K562 (cell line): ENCODE measurements at regions not wholly inside any gene's neighbourhood (a gene's known extent, or its start where the extent isn't known, plus 50 kb on each side); places are given as distances from the start of the nearest gene placed in this dataset.

Experiments
- ATAC-seq: fragments of 200-7000 bp; cut with Tn5 transposase; 3 replicates; pipeline ENCODE4 v1.9.1; 2020; ENCODE audit warnings: moderate library complexity
- BruUV-seq: library from RNA; stranded (reverse); fragments of 400-500 nt; replicated peaks from 2 replicates; lab custom pipeline; 2021; lab: Mats Ljungman, UMichigan
- CTCF ChIA-PET: fragments of 300-600 bp; formaldehyde crosslinking; extraction: SDS; loops from one replicate; lab custom pipeline; 2021; ENCODE audit warnings: low intra/inter-chr PET ratio; lab: Yijun Ruan, JAX
- POLR2A ChIA-PET: fragments of 300-600, 350-650 bp; sonication (Branson Sonifier 250); formaldehyde crosslinking; extraction: SDS; loops from one replicate; lab custom pipeline; 2021; ENCODE audit warnings: antibody characterized with exemption, inconsistent platforms; lab: Yijun Ruan, JAX
- DNase-seq, 4 experiments: peaks; one replicate each; pipeline versions ENCODE4 v3.0.0 to v3.0.0-alpha.2; 2011 to 2018; ENCODE audit warnings: low spot score in 3 of 4, mixed read lengths in 3 of 4; ENCODE audit errors: extremely low read depth in 1 of 4
- FAIRE-seq: peaks from 2 replicates; lab custom pipeline; 2011; peaks lifted over from hg19 to GRCh38; lab: Jason Lieb, UNC
- H2AFZ ChIP-seq: 2 replicates; pipeline ENCODE4 v1.6.0; 2011; ENCODE audit warnings: low read depth, low read length, control low read depth, inconsistent platforms
- H3K27ac ChIP-seq: fragments of 200-600 bp; 3 replicates; pipeline ENCODE4 v1.8.0; 2011; ENCODE audit warnings: low read depth, mild to moderate bottlenecking, control low read depth, inconsistent platforms, low read length, moderate library complexity, mixed read lengths; ENCODE audit errors: extremely low read depth
- H3K27me3 ChIP-seq, 2 experiments: fragments of 300-600 bp in 1 of 2; 2 replicates in 1 of 2; 3 replicates in 1 of 2; pipeline versions ENCODE4 v1.6.0 to v1.8.0; 2011; ENCODE audit warnings: inconsistent platforms in 2 of 2, low read length in 2 of 2, mild to moderate bottlenecking in 1 of 2, mixed read lengths in 1 of 2, moderate library complexity in 1 of 2; ENCODE audit not compliant: control insufficient read depth in 2 of 2, insufficient read depth in 2 of 2
- H3K36me3 ChIP-seq: fragments of 300-600 bp; 3 replicates; pipeline ENCODE4 v1.8.0; 2011; ENCODE audit warnings: mild to moderate bottlenecking, low read length, inconsistent platforms; ENCODE audit not compliant: control insufficient read depth, insufficient read depth
- H3K4me1 ChIP-seq, 2 experiments: fragments of 200-600 bp in 1 of 2; replicated peaks in 1 of 2; 2 replicates in 1 of 2; 3 replicates in 1 of 2; pipeline versions ENCODE4 v1.5.1 to v1.8.0; 2011; ENCODE audit warnings: inconsistent platforms in 2 of 2, low read length in 2 of 2, mild to moderate bottlenecking in 1 of 2, mixed read lengths in 1 of 2, moderate library complexity in 1 of 2; ENCODE audit not compliant: control insufficient read depth in 2 of 2, insufficient read depth in 2 of 2
- H3K4me2 ChIP-seq: 2 replicates; pipeline ENCODE4 v1.6.1; 2011; ENCODE audit warnings: low read length, control low read depth, inconsistent platforms, mixed read lengths; ENCODE audit not compliant: insufficient read depth
- H3K4me3 ChIP-seq: fragments of 200-600 bp; sonication (generic), shearing (Covaris generic); 2 replicates; pipeline ENCODE4 v1.5.1; 2016; ENCODE audit warnings: control low read depth, inconsistent platforms
- H3K79me2 ChIP-seq: fragments of 200-600 bp; 3 replicates; pipeline ENCODE4 v1.8.0; 2011; ENCODE audit warnings: low read length, inconsistent platforms; ENCODE audit not compliant: control insufficient read depth, insufficient read depth
- H3K9ac ChIP-seq, 2 experiments: 2 replicates each; pipeline versions ENCODE4 v1.6.0 to v1.6.1; 2011; ENCODE audit warnings: low read depth in 2 of 2, low read length in 2 of 2, control low read depth in 1 of 2, inconsistent platforms in 1 of 2, mild to moderate bottlenecking in 1 of 2, mixed read lengths in 1 of 2; ENCODE audit not compliant: insufficient read depth in 1 of 2
- H3K9me1 ChIP-seq: one replicate; pipeline ENCODE4 v1.6.0; 2011; ENCODE audit warnings: inconsistent platforms, mild to moderate bottlenecking, low read length, moderate library complexity; ENCODE audit not compliant: control insufficient read depth, insufficient read depth
- H3K9me3 ChIP-seq: replicated peaks from 2 replicates; pipeline ENCODE4 v1.5.1; 2011; ENCODE audit warnings: low read depth, low read length, inconsistent platforms; ENCODE audit not compliant: control insufficient read depth, insufficient read depth
- H4K20me1 ChIP-seq: replicated peaks from 2 replicates; pipeline ENCODE4 v1.6.1; 2011; ENCODE audit warnings: low read length, inconsistent platforms, mixed read lengths; ENCODE audit not compliant: control insufficient read depth, insufficient read depth
- ATF7 ChIP-seq: fragments of 450-650 bp; IDR thresholded peaks from 2 replicates; pipeline ENCODE4 v1.7.1; 2014; ENCODE audit warnings: mild to moderate bottlenecking, moderate library complexity
- CCAR2 ChIP-seq: fragments of 200-400 bp; formaldehyde crosslinking; IDR thresholded peaks from 2 replicates; pipeline ENCODE4 v1.6.1; 2017; ENCODE audit warnings: mild to moderate bottlenecking, low read depth, low read length
- CREB1 ChIP-seq, 2 experiments: sonication (generic) in 1 of 2; formaldehyde crosslinking in 1 of 2; IDR thresholded peaks; 2 replicates each; pipeline versions ENCODE4 v1.6.1 to v1.8.0; 2012 to 2022; ENCODE audit warnings: inconsistent platforms in 1 of 2, mild to moderate bottlenecking in 1 of 2, missing genetic modification reagents in 1 of 2, moderate library complexity in 1 of 2
- MBD2 ChIP-seq: sonication (generic); IDR thresholded peaks from 2 replicates; pipeline ENCODE4 v1.6.1; 2016; ENCODE audit warnings: low read depth, borderline replicate concordance
- NRF1 ChIP-seq, 2 experiments: fragments of 450-650 bp; IDR thresholded peaks in 1 of 2; conservative IDR thresholded peaks in 1 of 2; 2 replicates each; pipeline ENCODE4 v1.6.1; 2014; ENCODE audit warnings: mild to moderate bottlenecking in 2 of 2
- PURB ChIP-seq: sonication (generic); formaldehyde crosslinking; IDR thresholded peaks from 2 replicates; pipeline ENCODE4 v1.9.0; 2021; ENCODE audit warnings: low read depth, mild to moderate bottlenecking, missing genetic modification reagents
- RNF2 ChIP-seq: sonication (generic); IDR thresholded peaks from 2 replicates; pipeline ENCODE4 v1.6.1; 2016
- SIRT6 ChIP-seq: IDR thresholded peaks from one replicate; pipeline ENCODE4 v1.6.1; 2012; ENCODE audit warnings: low read depth, mild to moderate bottlenecking, control low read depth, inconsistent platforms, low read length, moderate library complexity
- SREBF1 ChIP-seq: fragments of 150-350 bp; IDR thresholded peaks from 2 replicates; pipeline ENCODE4 v1.6.1; 2014; ENCODE audit warnings: antibody characterized with exemption, low read depth, low read length, borderline replicate concordance
- ZBED1 ChIP-seq: IDR thresholded peaks from 2 replicates; pipeline ENCODE4 v1.6.1; 2014
- ZBTB26 ChIP-seq: fragments of 450-650 bp; formaldehyde crosslinking; IDR thresholded peaks from 2 replicates; pipeline ENCODE4 v1.4.0; 2022; ENCODE audit warnings: missing genetic modification characterization
- ZBTB7A ChIP-seq: IDR thresholded peaks from 2 replicates; pipeline ENCODE4 v1.6.1; 2011; ENCODE audit warnings: low read depth, mild to moderate bottlenecking, low read length, moderate library complexity, borderline replicate concordance; ENCODE audit not compliant: control insufficient read depth
- ZBTB8A ChIP-seq: fragments of 450-650 bp; IDR thresholded peaks from 2 replicates; pipeline ENCODE4 v1.6.1; 2018; ENCODE audit warnings: mild to moderate bottlenecking, moderate library complexity; ENCODE audit not compliant: partially characterized antibody
- WGBS: fragments of 100-300 bp; shearing (Covaris generic); methylation state at CpG from one replicate; pipeline ENCODE4 v1.1.6; 2016; ENCODE audit warnings: low coverage, mixed read lengths; ENCODE audit not compliant: insufficient coverage; ENCODE audit errors: missing lambda C conversion rate; 5-methylcytosine and 5-hydroxymethylcytosine counted together
- in situ Hi-C: fragments of 300-500 bp; cut with MboI; formaldehyde crosslinking; loops from 4 replicates; pipeline ENCODE4 v1.15.0; 2018; ENCODE audit warnings: inconsistent platforms, mixed read lengths
- intact Hi-C: fragments of 100-400 bp; cut with micrococcal nuclease; formaldehyde crosslinking; loops from 2 replicates; pipeline ENCODE4 v1.14.2; 2022
- TF ChIP-seq, protein P1 (sequence below), 2 experiments: fragments of 450-650 bp; IDR thresholded peaks; 2 replicates each; pipeline ENCODE4 v1.6.1; 2016

DNA sequence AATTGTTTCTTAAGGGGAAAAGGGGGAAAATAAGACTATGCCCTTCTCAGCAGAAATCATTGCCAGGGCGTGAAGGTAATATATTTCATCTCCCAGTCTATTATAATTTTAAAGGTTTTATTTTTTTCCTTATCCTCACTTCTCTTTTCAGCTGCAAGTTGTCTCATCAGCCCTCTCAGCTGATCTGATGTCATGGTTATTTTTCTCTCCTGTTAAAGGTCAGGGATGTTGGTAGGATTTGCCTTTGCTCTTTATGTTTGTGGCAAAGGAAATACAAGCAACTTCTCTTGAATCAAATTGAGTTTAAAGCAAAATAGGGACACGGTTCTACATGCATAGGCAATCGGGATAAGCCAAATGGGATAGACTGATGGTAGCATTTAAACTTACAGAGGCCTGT lies 946.9 kb downstream of the SORCS1 start:
- no peaks in the 10 kb centered on the region for H3K36me3 ChIP-seq
- H3K9me1 ChIP-seq = no peaks in the 10 kb centered on the region
- intact Hi-C loops = no loop called here
- no TSS peak for BruUV-seq
- ATAC-seq (no peak), FAIRE-seq (no peak), DNase-seq (no peak)
- no peaks in the 10 kb centered on the region for H3K79me2 ChIP-seq
- H4K20me1 ChIP-seq = no peaks in the 10 kb centered on the region
- TF ChIP-seq ZBED1 (no peak), PURB (CRISPR knock-in tag) (no peak), NRF1 (conservative IDR thresholded peaks at IDR 0.05 in 1 of 2, IDR thresholded peaks at IDR 0.05 in 1 of 2) (no peak), ZBTB7A (no peak), SREBF1 (no peak), MBD2 (no peak), ZBTB8A (no peak)
- H3K9me3 ChIP-seq = no peaks in the 10 kb centered on the region
- in situ Hi-C loops = no loop called here
- H3K27ac ChIP-seq = no peak overlapping the region
- no peak overlapping the region for H3K4me2 ChIP-seq
- H3K9ac ChIP-seq = no peak overlapping the region
- no peaks in the 10 kb centered on the region for H3K27me3 ChIP-seq
- no peaks in the 10 kb centered on the region for H3K4me1 ChIP-seq
- WGBS = 0% methylated on average over 3 of the region's 3 CpGs
- H2AFZ ChIP-seq = no peak overlapping the region
- CTCF ChIA-PET = no interaction called here
- POLR2A ChIA-PET = no interaction called here
- no peak overlapping the region for H3K4me3 ChIP-seq

GRCh38 chr10:106216085-106216484 lies 948.4 kb downstream of the SORCS1 start:
- no peaks in the 10 kb centered on the region for H3K4me1 ChIP-seq
- H3K9me1 ChIP-seq = no peaks in the 10 kb centered on the region
- no peaks in the 10 kb centered on the region for H3K36me3 ChIP-seq
- H3K27ac ChIP-seq = no peak overlapping the region
- H3K9ac ChIP-seq = no peak overlapping the region
- intact Hi-C loops = no loop called here
- no peaks in the 10 kb centered on the region for H4K20me1 ChIP-seq
- H3K27me3 ChIP-seq = no peaks in the 10 kb centered on the region
- BruUV-seq = no TSS peak
- ATAC-seq = no peak
- no peak overlapping the region for H2AFZ ChIP-seq
- no peak overlapping the region for H3K4me3 ChIP-seq
- DNase-seq = no peak
- WGBS = 0% methylated on average over 2 of the region's 2 CpGs
- in situ Hi-C loops = no loop called here
- no peaks in the 10 kb centered on the region for H3K9me3 ChIP-seq
- H3K79me2 ChIP-seq = no peaks in the 10 kb centered on the region
- FAIRE-seq = no peak
- CTCF ChIA-PET = no interaction called here
- POLR2A ChIA-PET = no interaction called here
- H3K4me2 ChIP-seq = no peak overlapping the region
- TF ChIP-seq SIRT6 (no peak), CCAR2 (no peak), CREB1 (IDR thresholded peaks at IDR 0.05) (no peak), CREB1 (CRISPR knock-in tag; IDR thresholded peaks at IDR 0.05) (no peak), ZBTB26 (CRISPR knock-in tag) (no peak), ATF7 (no peak), RNF2 (no peak)
- TF ChIP-seq, protein P1, sequence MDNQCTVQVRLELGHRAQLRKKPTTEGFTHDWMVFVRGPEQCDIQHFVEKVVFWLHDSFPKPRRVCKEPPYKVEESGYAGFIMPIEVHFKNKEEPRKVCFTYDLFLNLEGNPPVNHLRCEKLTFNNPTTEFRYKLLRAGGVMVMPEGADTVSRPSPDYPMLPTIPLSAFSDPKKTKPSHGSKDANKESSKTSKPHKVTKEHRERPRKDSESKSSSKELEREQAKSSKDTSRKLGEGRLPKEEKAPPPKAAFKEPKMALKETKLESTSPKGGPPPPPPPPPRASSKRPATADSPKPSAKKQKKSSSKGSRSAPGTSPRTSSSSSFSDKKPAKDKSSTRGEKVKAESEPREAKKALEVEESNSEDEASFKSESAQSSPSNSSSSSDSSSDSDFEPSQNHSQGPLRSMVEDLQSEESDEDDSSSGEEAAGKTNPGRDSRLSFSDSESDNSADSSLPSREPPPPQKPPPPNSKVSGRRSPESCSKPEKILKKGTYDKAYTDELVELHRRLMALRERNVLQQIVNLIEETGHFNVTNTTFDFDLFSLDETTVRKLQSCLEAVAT (IDR thresholded peaks at IDR 0.05) = no peak
